Suppressor macrophage treated with lipopolysaccharide for 1 hour (primary cell): ENCODE measurements at regions not wholly inside any gene's neighbourhood (a gene's known extent, or its start where the extent isn't known, plus 50 kb on each side); places are given as distances from the start of the nearest gene placed in this dataset.

Experiments
- DNase-seq, 3 donors: peaks; one replicate each; pipeline ENCODE4 v3.0.0-alpha.2; 2020 to 2022

DNA sequence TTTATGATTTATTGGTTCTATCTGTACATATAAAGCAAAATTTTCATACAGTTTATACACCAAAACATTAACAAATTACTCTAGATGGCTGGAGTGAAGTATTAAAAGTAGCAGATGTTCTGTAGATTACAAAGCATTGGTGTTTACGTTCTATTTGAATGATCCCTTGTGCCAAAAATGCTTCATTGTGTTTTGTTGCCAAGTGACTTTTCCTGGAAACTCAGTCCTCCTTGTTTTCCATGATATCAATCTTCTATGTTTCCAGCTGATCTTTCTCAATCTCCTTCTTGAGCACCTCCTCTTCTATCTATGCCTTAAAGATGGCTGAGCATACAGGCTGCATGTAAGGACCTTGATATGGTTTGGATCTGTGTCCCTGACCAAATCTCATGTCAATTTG, 263.6 kb upstream of the CTSO start:
- no peak for DNase-seq

DNA sequence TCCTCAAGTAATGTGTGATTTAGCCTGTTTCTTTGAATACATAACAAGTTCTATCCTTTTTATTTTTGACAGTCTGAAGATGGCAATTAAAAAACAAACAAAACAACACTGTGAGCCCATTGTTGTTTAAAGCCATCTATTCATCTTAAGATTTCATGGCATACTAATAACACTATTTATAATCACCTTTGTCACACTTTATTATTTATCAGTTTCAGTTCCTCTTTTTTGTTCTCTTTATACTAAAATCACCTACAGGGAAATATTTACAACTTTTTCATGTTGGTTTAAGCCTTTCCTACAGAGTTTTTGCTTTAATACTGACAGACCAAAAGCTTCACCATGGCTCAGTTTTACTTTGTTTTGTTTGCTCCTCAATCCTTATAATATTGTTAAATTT, 247.4 kb upstream of the CTSO start:
- no peak for DNase-seq

DNA sequence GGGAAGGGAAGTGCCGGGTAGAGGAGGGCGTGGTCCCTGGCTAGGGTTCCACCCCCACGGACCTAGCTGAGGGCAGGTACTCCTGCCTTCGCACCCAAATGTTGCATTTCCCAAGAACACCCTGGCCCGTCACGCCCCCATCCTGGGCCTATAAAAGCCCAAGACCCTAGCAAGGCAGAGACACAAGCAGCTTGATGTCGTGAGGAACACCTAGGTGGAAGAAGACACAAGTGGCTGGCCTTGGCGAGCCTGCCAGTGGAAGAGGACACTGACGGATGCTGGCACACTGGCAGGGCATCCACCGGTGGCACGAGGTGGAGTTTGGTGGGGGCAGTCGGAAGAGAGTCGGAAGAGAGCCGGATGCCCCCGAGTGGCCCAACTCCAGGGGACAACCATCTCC, 244.8 kb upstream of the CTSO start:
- DNase-seq = no peak

DNA sequence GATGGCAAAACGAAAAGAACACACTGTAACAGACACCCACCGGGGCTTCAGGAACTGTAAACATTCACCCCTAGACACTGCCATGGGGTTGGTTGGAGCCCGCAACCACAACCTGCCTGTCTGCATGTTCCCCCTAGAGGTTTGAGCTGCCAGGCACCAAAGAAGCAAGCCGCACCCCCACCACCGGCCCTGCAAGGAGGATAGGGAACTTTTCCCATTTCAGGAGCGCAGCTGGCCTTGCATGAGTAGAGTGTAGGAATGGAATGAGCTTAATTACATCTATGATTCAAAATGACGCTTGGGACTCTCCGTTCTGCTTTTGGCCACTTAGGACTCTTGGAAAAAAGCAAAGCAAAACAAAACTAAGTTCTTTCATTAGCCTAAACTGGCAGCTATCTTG, 243.6 kb upstream of the CTSO start:
- no peak for DNase-seq

GRCh38 chr4:156196722-156197121, 243.1 kb upstream of the CTSO start:
- DNase-seq = no peak

DNA sequence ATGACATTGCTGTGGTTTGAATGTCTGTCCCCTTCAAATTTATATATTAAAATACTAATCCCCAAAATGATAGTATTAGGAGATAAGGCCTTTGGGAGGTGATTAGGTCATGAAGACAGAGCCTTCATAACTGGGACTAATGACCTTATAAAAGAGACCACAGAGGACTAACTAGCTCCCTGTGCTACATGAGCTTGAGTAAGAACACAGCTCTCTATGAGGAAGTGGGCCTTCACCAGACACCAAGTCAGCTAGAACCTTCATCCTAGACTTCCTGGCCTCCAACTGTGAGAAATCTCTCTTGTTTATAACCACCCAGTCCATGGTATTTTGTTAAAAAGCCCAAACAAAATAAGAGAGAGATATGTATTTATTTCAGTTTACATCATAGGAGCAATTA, 242.2 kb upstream of the CTSO start:
- DNase-seq = peak in 1 of 3 donors; percentile 16

DNA sequence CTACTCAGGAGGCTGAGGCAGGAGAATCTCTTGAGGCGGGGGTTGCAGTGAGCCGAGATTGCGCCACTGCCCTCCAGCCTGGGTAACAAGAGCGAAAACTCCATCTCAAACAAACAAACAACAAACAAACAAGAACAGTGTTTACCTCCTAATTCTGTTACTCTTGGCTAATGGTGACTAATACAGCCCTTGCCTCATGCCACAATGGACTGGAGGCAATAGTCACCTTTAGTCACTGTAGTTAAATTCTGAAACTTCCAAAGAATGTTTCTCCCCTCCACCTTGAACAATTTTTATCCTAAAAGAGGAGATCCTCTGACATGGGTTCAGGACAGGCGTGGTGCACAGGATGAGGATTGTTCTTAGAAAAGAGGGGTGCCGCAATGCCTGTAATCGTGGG, 241.2 kb upstream of the CTSO start:
- DNase-seq = no peak

DNA sequence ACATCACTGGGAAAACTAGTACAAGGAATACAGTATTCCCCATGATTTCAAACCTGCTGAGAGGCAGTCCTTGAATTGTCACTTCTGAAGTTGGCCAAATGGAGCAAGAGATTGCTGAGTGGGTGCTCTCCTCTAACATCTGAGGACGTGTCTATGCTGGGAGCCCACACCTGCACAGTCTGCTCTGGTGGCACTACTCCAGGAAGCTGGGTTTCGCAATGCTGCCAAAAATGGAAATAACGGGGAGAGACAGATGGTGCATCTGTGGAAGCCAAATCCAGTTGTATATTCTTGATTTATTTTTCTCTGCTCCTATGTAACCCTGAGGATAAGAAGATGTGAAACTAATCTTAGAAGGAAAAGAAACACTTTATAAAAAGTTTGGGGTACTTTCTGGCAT, 240.1 kb upstream of the CTSO start:
- DNase-seq = no peak

DNA sequence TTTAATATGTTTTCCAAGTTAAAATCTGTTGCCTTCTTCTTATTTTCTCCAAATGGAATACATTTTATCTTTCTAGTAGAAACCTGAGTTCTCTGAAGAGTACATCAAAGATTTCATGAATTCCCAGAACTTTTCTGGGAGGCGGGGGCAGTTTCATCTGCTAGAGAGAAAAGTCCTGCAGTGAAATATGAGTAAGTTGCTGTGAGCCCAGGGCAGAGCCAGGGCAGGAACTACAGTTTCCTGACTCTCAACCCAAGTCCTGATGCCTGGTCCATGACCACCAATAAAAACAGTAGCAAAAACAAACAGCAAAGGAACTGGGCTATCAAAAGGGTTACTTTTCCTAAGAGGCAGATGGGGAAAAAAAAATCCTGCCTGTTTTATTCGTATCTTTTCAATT, 239.4 kb upstream of the CTSO start:
- DNase-seq = no peak

DNA sequence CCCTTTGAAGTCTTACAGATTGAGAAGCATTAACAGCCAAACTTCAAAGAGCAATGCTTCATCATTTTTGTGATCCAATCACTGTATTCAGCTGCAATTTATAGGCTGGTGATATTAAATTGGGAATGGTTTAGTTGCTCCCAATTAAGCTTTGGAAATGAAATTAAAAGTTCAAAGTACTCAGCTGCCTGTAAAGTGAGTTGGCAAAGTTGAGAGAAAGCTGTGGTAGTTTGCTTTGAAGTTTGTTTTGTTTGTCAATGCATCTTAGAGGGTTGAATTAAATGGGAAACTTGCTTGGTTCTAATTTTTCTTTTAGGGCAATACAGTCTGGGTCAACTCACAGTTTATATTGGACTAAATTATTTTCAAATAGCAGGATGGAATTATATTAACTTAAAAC, 238.4 kb upstream of the CTSO start:
- DNase-seq = no peak

DNA sequence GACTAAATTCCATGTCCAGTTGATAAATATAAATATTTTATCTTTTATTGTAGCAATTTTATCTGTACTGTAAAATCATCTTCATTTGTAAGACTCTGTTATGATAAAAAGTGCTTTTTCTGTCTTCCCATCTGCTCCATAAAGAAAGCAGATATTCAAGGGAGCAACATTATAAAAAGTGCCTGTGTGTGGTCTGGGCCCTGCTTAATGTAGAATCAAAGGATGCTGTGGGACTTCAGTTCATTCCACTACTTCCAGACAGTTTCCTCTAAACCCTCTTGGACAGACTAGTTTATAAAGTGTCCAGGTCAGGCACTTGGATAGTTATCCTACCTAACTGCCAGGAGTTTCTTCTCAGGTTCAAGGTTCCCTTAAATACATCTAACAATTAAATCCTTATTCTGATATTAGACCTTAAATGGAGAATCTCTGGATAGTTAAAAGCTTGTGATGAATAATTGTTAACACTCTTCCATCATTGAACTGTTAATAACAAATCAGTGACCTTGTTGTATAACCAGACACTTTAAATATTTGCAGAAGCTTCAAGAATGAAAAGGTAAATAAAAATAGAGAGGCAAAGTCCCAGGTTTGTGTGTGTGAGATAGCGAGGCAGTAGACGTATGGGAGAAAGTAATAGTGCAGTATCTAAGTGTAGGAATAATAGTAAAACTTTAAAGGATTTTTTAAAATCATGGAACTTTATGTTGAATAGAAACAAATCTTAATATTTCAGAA, 237.5 kb upstream of the CTSO start:
- DNase-seq = no peak

DNA sequence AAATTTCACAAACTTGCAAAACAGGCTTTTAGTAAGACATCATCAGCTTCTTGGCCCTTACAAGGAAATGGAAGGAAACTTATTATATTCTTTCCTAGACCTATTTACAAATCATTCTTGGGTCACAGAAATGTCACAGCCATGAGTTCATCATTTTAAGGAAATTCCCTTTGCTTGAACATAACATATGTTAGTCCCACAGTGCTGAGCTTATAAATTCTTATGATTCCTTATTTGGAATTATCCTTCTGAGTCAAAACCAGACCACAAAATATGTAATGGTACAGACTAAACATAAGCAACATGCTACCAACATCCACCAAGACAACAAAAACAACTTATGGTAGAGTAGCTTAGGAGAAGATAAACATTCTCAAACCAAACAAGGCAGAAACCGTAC, 236.9 kb upstream of the CTSO start:
- DNase-seq = peak; percentile 20 to 65 (median 60)

DNA sequence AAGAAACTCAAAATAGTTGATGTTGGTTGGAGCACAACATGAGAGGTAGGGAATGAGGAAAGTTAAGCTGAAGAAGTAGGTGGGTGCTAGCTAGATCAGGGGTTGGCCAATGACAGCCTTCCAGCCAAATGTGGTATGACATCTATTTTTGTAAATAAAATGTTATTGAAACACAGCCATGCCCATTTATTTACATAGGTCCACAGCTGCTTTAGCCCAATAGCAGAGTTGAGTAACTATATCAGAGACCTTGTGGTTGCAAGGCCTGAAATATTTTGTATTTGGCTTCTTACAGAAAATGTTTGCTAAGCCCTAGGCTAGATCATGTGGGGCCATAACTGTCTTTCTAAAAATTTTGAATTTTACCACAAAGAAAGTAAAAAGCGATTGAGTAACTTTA, 234.9 kb upstream of the CTSO start:
- no peak for DNase-seq

- DNase-seq = no peak
Measured at GRCh38 chr4:156186111-156186510, 232.4 kb upstream of the CTSO start.

GRCh38 chr4:156185514-156186055, 231.9 kb upstream of the CTSO start:
- DNase-seq = no peak

DNA sequence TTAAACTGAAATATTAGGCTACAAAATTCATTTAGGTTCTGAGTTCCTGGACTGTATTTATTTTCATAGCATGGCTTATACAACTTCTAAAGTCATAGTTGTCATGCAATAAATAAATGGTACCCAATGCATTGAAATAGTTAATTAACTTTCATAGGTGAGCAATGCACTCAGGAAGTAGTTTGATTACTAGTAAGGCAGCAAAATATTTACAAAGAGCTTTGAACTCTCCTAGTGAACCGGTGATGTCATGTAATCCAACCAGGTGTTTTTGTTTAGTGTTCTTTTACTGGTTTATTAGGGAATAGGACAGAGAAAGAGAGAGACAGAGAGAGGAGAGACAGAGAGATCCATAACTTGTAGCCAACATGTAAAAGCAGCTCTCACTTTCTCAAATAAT, 228.6 kb upstream of the CTSO start:
- DNase-seq = no peak

DNA sequence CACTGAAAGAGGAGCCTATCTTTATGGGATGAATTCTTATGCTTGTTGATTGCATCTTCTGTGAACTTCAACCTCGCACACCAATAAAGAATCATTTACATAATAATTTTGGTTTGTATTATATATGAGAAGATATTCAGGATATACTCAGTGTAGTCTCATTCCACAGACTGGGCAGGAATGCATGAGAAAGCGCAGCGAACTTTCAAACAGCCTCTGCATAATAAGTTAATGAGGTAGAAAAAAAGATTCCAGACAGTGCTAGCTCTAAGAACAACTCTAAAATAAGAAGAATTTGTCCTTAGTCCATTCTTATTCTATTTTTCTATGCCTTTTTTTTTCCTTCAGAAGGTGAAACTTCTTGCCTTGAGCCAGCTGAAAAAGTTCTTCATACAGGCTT, 224.3 kb upstream of the CTSO start:
- DNase-seq = no peak

DNA sequence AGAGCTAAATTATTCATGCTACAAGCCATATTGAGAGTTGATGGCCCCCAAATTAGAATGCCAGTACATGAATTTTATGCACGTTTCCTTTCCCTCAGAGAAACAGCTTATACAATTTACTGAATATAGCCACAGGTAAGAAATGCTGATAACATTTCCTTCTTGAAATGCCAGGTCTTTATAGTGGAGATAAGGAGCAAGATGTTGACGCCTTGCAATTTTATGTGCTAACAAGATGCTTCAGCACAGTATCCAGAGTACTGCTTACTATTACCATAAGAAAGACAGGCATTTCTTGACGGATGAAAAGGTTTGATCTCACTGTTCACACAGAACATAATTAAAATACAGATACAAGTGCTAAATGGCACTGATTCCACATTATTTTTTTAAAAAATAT, 223.2 kb upstream of the CTSO start:
- no peak for DNase-seq

GRCh38 chr4:156173937-156174336, 220.3 kb upstream of the CTSO start:
- DNase-seq = no peak

DNA sequence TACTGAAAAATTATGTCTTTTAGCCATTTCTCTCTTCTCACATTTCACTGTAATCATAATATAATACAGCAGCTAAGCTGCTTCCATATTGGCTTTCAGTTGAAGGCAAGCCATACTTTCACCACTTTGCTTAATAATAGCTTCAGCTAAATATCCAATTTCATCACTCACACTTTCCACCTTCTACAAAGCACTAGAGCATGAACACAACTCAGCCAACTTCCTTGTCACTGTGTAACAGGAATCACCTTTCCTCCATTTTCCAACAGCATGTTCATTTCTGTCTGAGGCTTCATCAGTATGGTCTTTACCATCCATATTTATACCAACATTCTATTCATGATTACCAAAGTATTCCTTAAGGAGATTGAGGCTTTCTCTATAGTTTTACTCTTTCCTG, 219.8 kb upstream of the CTSO start:
- no peak for DNase-seq

DNA sequence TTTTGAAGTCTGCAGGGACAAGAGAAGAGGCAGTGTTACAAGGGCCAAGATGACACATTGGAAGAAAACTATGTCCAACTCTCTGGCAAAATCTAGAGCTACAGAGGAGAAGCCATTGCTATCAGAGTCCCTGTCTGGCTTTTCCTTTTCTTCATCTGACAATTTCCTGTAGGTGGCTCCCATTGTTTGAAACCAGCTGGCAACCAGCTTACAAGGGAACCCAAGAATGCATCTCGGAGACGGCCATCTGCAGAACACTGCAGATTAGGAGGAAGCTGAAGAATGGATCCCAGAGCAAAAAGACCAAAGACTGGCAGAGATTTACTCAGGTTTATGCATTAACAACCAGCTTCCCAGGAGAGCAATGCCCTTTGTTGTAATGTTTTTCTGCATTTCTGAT, 216.2 kb upstream of the CTSO start:
- DNase-seq = no peak

GRCh38 chr4:156169011-156169410, 215.3 kb upstream of the CTSO start:
- peak; percentile 23 to 37 (median 23) for DNase-seq

DNA sequence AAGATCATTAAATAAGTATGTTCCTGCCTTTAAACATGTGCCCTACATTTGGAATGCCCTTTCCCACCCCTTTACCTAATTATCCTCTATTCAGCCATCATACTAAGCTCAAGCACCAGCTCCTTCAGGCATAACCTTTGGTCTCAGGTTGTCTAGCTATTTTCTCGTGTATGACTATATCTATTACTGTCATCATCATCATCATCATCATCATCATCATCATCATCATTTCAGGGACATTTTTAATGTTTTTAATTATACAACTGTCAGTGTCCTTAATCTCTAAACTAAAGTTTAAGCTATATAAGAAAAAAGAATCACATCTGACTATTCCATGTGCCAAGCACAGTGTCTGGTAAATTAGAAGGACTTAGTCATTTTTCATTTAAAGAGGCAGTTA, 214.6 kb upstream of the CTSO start:
- DNase-seq = no peak

- DNase-seq = no peak
Measured at GRCh38 chr4:156158747-156159146, 205.1 kb upstream of the CTSO start.

- no peak for DNase-seq
Measured at GRCh38 chr4:156154978-156155377, 201.3 kb upstream of the CTSO start.
